CD14-positive monocyte (primary cell): ENCODE measurements at regions not wholly inside any gene's neighbourhood (a gene's known extent, or its start where the extent isn't known, plus 50 kb on each side); places are given as distances from the start of the nearest gene placed in this dataset.
A peak's percentile ranks its signal among the peaks of the same experiment; 100 is the strongest.

Experiments used
- DNase-seq, 3 donors: peaks; one replicate each; pipeline ENCODE4 v3.0.0-alpha.2; 2011 to 2022
- H2AFZ ChIP-seq: 2 replicates; pipeline ENCODE4 v1.6.0; 2012; ENCODE audit warnings: mild to moderate bottlenecking, low read depth, low read length, inconsistent platforms; ENCODE audit not compliant: insufficient read depth, poor library complexity, severe bottlenecking
- H3K27ac ChIP-seq, 2 donors: 1 replicate in 1 of 2; 2 replicates in 1 of 2; pipeline ENCODE4 v1.5.1; 2012 to 2013; ENCODE audit warnings: low read length in 2 of 2, control low read depth in 1 of 2, inconsistent platforms in 1 of 2, low read depth in 1 of 2, mild to moderate bottlenecking in 1 of 2
- H3K27me3 ChIP-seq, 2 donors: one replicate each; pipeline versions ENCODE4 v1.6.0 to v1.6.1; 2011 to 2013; ENCODE audit warnings: low read length in 2 of 2; ENCODE audit not compliant: control insufficient read depth in 2 of 2, insufficient read depth in 2 of 2
- H3K36me3 ChIP-seq, 2 donors: replicated peaks in 1 of 2; 1 replicate in 1 of 2; 2 replicates in 1 of 2; pipeline versions ENCODE4 v1.5.1 to v1.6.1; 2012 to 2013; ENCODE audit warnings: low read length in 2 of 2, control low read depth in 1 of 2, inconsistent platforms in 1 of 2, mild to moderate bottlenecking in 1 of 2; ENCODE audit not compliant: insufficient read depth in 2 of 2, control insufficient read depth in 1 of 2
- H3K4me1 ChIP-seq, 2 donors: 1 replicate in 1 of 2; 2 replicates in 1 of 2; pipeline versions ENCODE4 v1.5.1 to v1.6.1; 2012 to 2013; ENCODE audit warnings: low read length in 2 of 2, control low read depth in 1 of 2, inconsistent platforms in 1 of 2, mild to moderate bottlenecking in 1 of 2, moderate library complexity in 1 of 2; ENCODE audit not compliant: insufficient read depth in 2 of 2, control insufficient read depth in 1 of 2
- H3K4me2 ChIP-seq: replicated peaks from 2 replicates; pipeline ENCODE3; 2012; ENCODE audit warnings: low read length, moderate library complexity, mild to moderate bottlenecking; ENCODE audit not compliant: poor library complexity, severe bottlenecking; ENCODE audit errors: extremely low read depth
- H3K4me3 ChIP-seq, 3 experiments: fragments of 200-600 bp in 1 of 3; sonication (generic) in 1 of 3; replicated peaks in 1 of 3; 1 replicate in 2 of 3; 2 replicates in 1 of 3; pipeline ENCODE4 v1.5.1; 2011 to 2013; ENCODE audit warnings: low read length in 3 of 3, mild to moderate bottlenecking in 3 of 3, control low read depth in 2 of 3, low read depth in 2 of 3, inconsistent platforms in 1 of 3, moderate library complexity in 1 of 3
- H3K79me2 ChIP-seq: 2 replicates; pipeline ENCODE4 v1.6.0; 2012; ENCODE audit warnings: mild to moderate bottlenecking, control low read depth, inconsistent platforms, low read length, moderate library complexity; ENCODE audit not compliant: insufficient read depth
- H3K9ac ChIP-seq: 2 replicates; pipeline ENCODE4 v1.6.0; 2017; ENCODE audit warnings: low read length, mild to moderate bottlenecking; ENCODE audit not compliant: insufficient read depth, poor library complexity, severe bottlenecking
- H3K9me3 ChIP-seq, 2 donors: replicated peaks in 1 of 2; 1 replicate in 1 of 2; 2 replicates in 1 of 2; pipeline versions ENCODE4 v1.5.1 to v1.6.1; 2012 to 2013; ENCODE audit warnings: low read length in 2 of 2, control low read depth in 1 of 2; ENCODE audit not compliant: control insufficient read depth in 1 of 2, insufficient read depth in 1 of 2
- H4K20me1 ChIP-seq: 2 replicates; pipeline ENCODE4 v1.6.0; 2012; ENCODE audit warnings: mild to moderate bottlenecking, low read length, control low read depth, moderate library complexity; ENCODE audit not compliant: insufficient read depth
- H3K27ac Mint-ChIP-seq, 7 donors: one replicate each; pipeline ENCODE4 v1.8.0; 2020; ENCODE audit warnings: mild to moderate bottlenecking in 7 of 7, mixed read lengths in 7 of 7, moderate library complexity in 6 of 7, inconsistent platforms in 2 of 7
- H3K27me3 Mint-ChIP-seq, 3 donors: one replicate each; pipeline ENCODE4 v1.8.0; 2021 to 2022; ENCODE audit warnings: low read depth in 3 of 3, mild to moderate bottlenecking in 3 of 3, mixed read lengths in 3 of 3, moderate library complexity in 3 of 3, inconsistent platforms in 1 of 3
- H3K36me3 Mint-ChIP-seq, 2 donors: one replicate each; pipeline ENCODE4 v1.8.0; 2020; ENCODE audit warnings: mixed read lengths in 2 of 2, inconsistent platforms in 1 of 2, mild to moderate bottlenecking in 1 of 2
- H3K4me1 Mint-ChIP-seq: one replicate; pipeline ENCODE4 v1.8.0; 2020; ENCODE audit warnings: mild to moderate bottlenecking, mixed read lengths
- H3K4me3 Mint-ChIP-seq, 2 donors: one replicate each; pipeline ENCODE4 v1.8.0; 2020; ENCODE audit warnings: mild to moderate bottlenecking in 2 of 2, mixed read lengths in 2 of 2, moderate library complexity in 1 of 2
- H3K9me3 Mint-ChIP-seq, 7 donors: one replicate each; pipeline ENCODE4 v1.8.0; 2020 to 2022; ENCODE audit warnings: mixed read lengths in 7 of 7, mild to moderate bottlenecking in 6 of 7, moderate library complexity in 6 of 7, inconsistent platforms in 2 of 7
- WGBS: methylation state at CpG from one replicate; pipeline ENCODE4 v1.1.5; 2013; ENCODE audit warnings: missing lambda C conversion rate; ENCODE audit not compliant: insufficient coverage; 5-methylcytosine and 5-hydroxymethylcytosine counted together
- intact Hi-C, 2 donors: fragments of 100-400 bp; cut with micrococcal nuclease; formaldehyde crosslinking; loops; one replicate each; pipeline versions ENCODE4 v1.15.0 to v1.15.1; 2023
- TF ChIP-seq, protein P1 (sequence below): fragments of 200-600 bp; IDR thresholded peaks from one replicate; pipeline ENCODE4 v1.8.0; 2022; ENCODE audit warnings: antibody characterized with exemption, mild to moderate bottlenecking

DNA sequence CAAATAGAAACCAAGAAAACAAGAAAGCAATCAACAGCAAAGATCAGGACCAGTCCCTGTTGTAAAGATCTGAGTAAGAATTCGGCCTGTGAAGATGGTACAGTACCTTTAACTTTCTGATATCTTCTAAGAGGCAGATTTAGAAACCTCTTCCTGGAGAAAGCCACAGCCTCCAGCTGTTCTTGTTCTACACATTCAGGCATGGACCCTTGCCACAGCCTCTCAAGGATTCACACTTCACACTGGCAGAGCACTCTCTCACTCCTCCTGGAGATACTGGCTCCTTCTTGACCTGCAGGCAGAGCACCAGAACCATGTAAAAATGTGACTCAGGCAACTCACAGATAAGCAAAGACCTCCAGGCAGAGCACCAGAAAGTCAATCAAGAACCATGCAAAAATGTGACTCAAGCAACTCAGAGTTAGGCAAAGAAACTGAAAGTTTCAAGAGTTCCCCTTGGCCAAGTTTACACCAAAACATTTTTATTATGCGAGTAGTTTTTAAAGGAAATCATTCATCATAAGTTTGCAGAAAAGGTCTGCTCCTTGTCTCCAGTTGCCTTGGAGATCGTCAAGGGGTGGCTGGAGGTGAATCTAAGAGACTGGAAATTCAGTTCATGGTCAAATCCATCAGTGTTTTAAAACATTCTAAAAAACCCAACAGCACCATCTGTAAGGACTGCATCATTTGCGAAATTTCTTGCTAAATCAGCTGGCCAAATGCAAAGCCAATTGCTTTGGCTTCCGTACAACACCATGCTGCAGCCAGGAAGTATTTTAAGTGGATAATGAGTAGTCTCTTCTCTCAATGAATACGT is 119.3 kb upstream of the MDM1 start:
- H3K27ac Mint-ChIP-seq, result peak overlapping the region; percentile 86 to 96 (median 93)
- H3K36me3 ChIP-seq, result no peaks in the 10 kb centered on the region
- H3K9me3 ChIP-seq, result no peaks in the 10 kb centered on the region
- no peaks in the 10 kb centered on the region for H3K27me3 ChIP-seq
- H3K27ac ChIP-seq, result peak overlapping the region; percentile 28 to 77
- no peaks in the 10 kb centered on the region for H3K9me3 Mint-ChIP-seq
- peak overlapping the region; percentile 64 to 84 for H3K4me3 Mint-ChIP-seq
- peak overlapping the region; percentile 6 to 58 (median 36) for H3K4me3 ChIP-seq
- peak; percentile 27 to 43 (median 35) for DNase-seq
- H3K27me3 Mint-ChIP-seq, result peaks cover 0 to 3% (median 1%) of the 10 kb centered on the region in 3 donors
- intact Hi-C loops, result no loop called here
- TF ChIP-seq, protein P1, sequence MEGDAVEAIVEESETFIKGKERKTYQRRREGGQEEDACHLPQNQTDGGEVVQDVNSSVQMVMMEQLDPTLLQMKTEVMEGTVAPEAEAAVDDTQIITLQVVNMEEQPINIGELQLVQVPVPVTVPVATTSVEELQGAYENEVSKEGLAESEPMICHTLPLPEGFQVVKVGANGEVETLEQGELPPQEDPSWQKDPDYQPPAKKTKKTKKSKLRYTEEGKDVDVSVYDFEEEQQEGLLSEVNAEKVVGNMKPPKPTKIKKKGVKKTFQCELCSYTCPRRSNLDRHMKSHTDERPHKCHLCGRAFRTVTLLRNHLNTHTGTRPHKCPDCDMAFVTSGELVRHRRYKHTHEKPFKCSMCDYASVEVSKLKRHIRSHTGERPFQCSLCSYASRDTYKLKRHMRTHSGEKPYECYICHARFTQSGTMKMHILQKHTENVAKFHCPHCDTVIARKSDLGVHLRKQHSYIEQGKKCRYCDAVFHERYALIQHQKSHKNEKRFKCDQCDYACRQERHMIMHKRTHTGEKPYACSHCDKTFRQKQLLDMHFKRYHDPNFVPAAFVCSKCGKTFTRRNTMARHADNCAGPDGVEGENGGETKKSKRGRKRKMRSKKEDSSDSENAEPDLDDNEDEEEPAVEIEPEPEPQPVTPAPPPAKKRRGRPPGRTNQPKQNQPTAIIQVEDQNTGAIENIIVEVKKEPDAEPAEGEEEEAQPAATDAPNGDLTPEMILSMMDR, result no peak
- no CpG with 5 or more reads among the region's 6 CpGs for WGBS
- H3K4me1 ChIP-seq, result peaks cover 53 to 77% of the 10 kb centered on the region in 2 donors
- no peaks in the 10 kb centered on the region for H4K20me1 ChIP-seq
- no peaks in the 10 kb centered on the region for H3K79me2 ChIP-seq
- H3K9ac ChIP-seq, result peak overlapping the region; percentile 42
- peak overlapping the region; percentile 60 for H2AFZ ChIP-seq
- no peaks in the 10 kb centered on the region for H3K36me3 Mint-ChIP-seq
- peak overlapping the region; percentile 70 for H3K4me2 ChIP-seq
- H3K4me1 Mint-ChIP-seq, result peaks cover 76% of the 10 kb centered on the region

DNA sequence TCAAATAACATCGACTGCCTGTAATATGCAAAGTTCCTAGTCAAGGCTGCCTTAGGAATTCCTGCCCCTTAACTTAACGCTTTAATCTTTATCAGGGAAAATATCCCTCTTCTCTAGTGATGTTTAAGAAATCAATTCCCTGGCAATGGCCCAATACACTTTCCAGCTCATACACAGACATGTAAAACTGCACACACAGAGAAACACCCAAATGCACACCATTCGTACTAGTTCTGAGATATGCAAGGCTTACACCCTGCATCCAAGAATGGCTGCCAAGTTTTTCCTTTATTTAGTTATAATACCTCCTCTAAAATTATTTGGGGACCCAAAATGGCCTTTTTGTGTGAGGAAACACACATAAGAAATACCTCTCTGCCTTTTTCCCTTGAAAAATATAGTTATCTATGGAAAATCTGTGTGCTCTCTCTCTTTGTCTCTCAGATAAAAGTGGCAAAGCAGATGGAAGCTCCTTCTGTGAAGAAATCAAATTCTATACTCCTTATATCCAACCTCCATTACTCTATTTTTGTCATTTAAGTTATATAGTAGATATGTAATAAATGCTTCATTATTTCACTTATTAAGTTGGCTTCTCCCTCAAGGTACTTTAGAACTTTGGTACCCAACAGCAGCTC is 120.0 kb upstream of the MDM1 start:
- peaks cover 0 to 3% (median 1%) of the 10 kb centered on the region in 3 donors for H3K27me3 Mint-ChIP-seq
- Histone ChIP-seq H3K36me3 (no peaks in the 10 kb centered on the region), H3K4me1 (peaks cover 47 to 70% of the 10 kb centered on the region in 2 donors), H3K27ac (peak overlapping the region in 1 of 2 donors; percentile 77), H3K4me2 (peak overlapping the region; percentile 70), H3K9me3 (no peaks in the 10 kb centered on the region), H3K4me3 (peak overlapping the region in 2 of 3 experiments; percentile 36 to 58), H3K79me2 (no peaks in the 10 kb centered on the region), H4K20me1 (no peaks in the 10 kb centered on the region), H2AFZ (peak overlapping the region; percentile 60), H3K27me3 (no peaks in the 10 kb centered on the region), H3K9ac (no peak overlapping the region)
- no peaks in the 10 kb centered on the region for H3K36me3 Mint-ChIP-seq
- H3K4me1 Mint-ChIP-seq, result peaks cover 70% of the 10 kb centered on the region
- no peak for DNase-seq
- intact Hi-C loops, result no loop called here
- 50% methylated on average over 2 of the region's 3 CpGs for WGBS
- no peaks in the 10 kb centered on the region for H3K9me3 Mint-ChIP-seq
- H3K4me3 Mint-ChIP-seq, result peak overlapping the region in 1 of 2 donors; percentile 53
- peak overlapping the region; percentile 26 to 93 (median 88) for H3K27ac Mint-ChIP-seq
- TF ChIP-seq, protein P1, result no peak
